ENCODE measurements at regions not wholly inside any gene's neighbourhood (a gene's known extent, or its start where the extent isn't known, plus 50 kb on each side); places are given as distances from the start of the nearest gene placed in this dataset.
"Not testable (repeated sequence)": the region's sequence is repeated elsewhere in the genome, so short reads cannot be mapped to it uniquely, and the experiment has no call there.

GRCh38 chr15:62649793-62650420 is 392.6 kb upstream of the TPM1 start:
- peaks cover 2% of the 10 kb centered on the region for H3K27me3 Mint-ChIP-seq (ENCODE audit: low read depth)
- H3K9me3 Mint-ChIP-seq, result no peaks in the 10 kb centered on the region
- ATAC-seq, result no peak
- H3K36me3 Mint-ChIP-seq (ENCODE audit: insufficient read depth), result peaks cover 1% of the 10 kb centered on the region
- no peak for DNase-seq
- H3K4me1 Mint-ChIP-seq (ENCODE audit: low read depth), result no peaks in the 10 kb centered on the region
- no peak overlapping the region for H3K4me3 Mint-ChIP-seq

GRCh38 chr15:62653122-62653521 is 389.4 kb upstream of the TPM1 start:
- H3K36me3 Mint-ChIP-seq (ENCODE audit: insufficient read depth), result peaks cover 1% of the 10 kb centered on the region
- no peak overlapping the region for H3K4me3 Mint-ChIP-seq
- H3K9me3 Mint-ChIP-seq, result no peaks in the 10 kb centered on the region
- no peak for ATAC-seq
- no peaks in the 10 kb centered on the region for H3K4me1 Mint-ChIP-seq (ENCODE audit: low read depth)
- no peak for DNase-seq
- H3K27me3 Mint-ChIP-seq (ENCODE audit: low read depth), result no peaks in the 10 kb centered on the region

DNA sequence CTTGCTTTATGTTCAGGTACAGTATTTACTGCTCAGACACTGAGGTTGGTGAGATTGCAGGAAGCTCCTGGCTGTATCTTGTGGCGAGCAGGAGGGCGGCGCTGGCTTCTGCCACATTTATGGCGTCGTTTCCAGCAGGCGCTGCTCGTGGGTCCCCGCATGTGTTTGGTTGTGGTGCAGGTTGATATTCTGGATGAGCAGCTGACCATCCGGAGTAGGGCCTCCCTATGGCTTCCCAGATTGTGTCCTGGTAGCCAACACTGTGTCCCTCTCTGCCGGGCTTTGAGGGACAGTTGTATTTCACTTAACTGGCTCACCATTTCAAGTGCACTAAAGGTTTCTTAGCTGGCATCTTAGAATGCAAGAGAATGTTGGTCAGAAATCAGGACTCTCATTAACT is 386.5 kb upstream of the TPM1 start:
- Mint-ChIP-seq H3K4me1 (ENCODE audit: low read depth) (no peaks in the 10 kb centered on the region), H3K27me3 (ENCODE audit: low read depth) (no peaks in the 10 kb centered on the region), H3K9me3 (no peaks in the 10 kb centered on the region), H3K36me3 (ENCODE audit: insufficient read depth) (peaks cover 1% of the 10 kb centered on the region), H3K4me3 (no peak overlapping the region)
- no peak for DNase-seq
- no peak for ATAC-seq

GRCh38 chr15:62657501-62657900 is 385.0 kb upstream of the TPM1 start:
- H3K4me1 Mint-ChIP-seq (ENCODE audit: low read depth); H3K27me3 Mint-ChIP-seq (ENCODE audit: low read depth); H3K36me3 Mint-ChIP-seq (ENCODE audit: insufficient read depth); H3K9me3 Mint-ChIP-seq; DNase-seq; ATAC-seq; H3K4me3 Mint-ChIP-seq: not testable (repeated sequence)

DNA sequence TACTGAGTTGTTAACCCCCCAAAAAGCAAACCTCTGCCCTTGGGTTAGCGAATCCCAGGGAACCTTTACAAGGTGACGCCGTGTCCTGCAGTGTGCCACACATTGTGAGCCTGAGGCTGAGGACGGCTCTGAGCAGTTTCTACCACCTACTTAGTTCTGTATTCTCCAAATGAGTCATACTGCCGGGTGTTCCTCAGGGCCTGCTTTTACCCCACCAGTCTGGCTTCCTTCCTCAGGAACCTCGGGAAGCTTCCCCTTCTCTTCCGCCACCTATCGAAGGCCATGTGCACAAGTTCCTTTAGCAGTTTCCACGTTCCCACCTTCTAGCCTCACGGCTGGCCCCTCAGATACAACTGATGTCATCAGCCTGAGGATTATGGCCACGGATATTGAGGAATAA is 384.0 kb upstream of the TPM1 start:
- no peak for ATAC-seq
- Mint-ChIP-seq H3K36me3 (ENCODE audit: insufficient read depth) (peaks cover 1% of the 10 kb centered on the region), H3K4me3 (no peak overlapping the region), H3K4me1 (ENCODE audit: low read depth) (no peaks in the 10 kb centered on the region), H3K27me3 (ENCODE audit: low read depth) (no peaks in the 10 kb centered on the region), H3K9me3 (no peaks in the 10 kb centered on the region)
- DNase-seq, result no peak

DNA sequence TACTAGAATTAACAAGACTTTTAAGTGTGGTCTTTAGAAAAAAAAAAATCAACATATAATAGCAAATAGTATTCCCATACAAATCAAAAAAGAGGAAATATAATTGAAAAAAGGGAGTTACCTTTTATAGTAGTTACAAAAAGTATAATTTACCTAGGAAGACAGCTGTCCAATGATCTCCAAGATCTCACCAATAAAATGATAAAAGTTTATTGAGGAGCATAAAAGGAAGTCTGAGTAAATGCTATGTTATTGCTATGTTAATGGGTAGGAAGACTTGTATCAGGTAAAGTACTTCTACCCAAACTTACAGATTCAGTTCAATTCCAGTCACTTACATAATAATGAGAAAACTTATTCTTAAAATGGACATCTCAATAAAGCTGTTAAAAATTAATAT is 379.0 kb upstream of the TPM1 start:
- ATAC-seq (no peak), DNase-seq (no peak)
- Mint-ChIP-seq H3K27me3 (ENCODE audit: low read depth) (peaks cover 2% of the 10 kb centered on the region), H3K4me1 (ENCODE audit: low read depth) (no peaks in the 10 kb centered on the region), H3K36me3 (ENCODE audit: insufficient read depth) (no peaks in the 10 kb centered on the region), H3K4me3 (no peak overlapping the region), H3K9me3 (no peaks in the 10 kb centered on the region)

GRCh38 chr15:62665449-62665848 is 377.1 kb upstream of the TPM1 start:
- H3K9me3 Mint-ChIP-seq, result no peaks in the 10 kb centered on the region
- H3K4me1 Mint-ChIP-seq (ENCODE audit: low read depth), result no peaks in the 10 kb centered on the region
- no peaks in the 10 kb centered on the region for H3K36me3 Mint-ChIP-seq (ENCODE audit: insufficient read depth)
- peaks cover 2% of the 10 kb centered on the region for H3K27me3 Mint-ChIP-seq (ENCODE audit: low read depth)
- DNase-seq, result no peak
- no peak for ATAC-seq
- no peak overlapping the region for H3K4me3 Mint-ChIP-seq

DNA sequence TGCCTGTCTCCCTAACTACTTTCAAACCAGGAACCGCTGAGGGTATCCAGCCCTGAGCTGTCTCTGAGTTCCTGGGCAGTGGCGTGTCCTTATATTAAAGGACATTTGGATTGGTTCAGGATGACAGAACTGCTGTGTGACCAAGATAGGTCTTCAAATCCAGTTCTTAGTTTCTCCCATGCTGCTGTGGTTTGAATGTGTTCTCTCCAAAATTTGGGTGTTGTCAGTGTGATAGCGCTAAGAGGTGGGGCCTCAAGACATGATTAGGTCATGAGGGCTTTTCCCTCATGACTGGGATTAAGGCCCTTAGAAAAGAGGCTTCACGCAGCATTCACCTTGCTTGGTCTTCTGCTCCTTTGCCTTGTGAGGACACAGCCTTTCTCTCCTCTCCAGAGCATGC is 376.5 kb upstream of the TPM1 start:
- H3K36me3 Mint-ChIP-seq (ENCODE audit: insufficient read depth), result no peaks in the 10 kb centered on the region
- peaks cover 2% of the 10 kb centered on the region for H3K27me3 Mint-ChIP-seq (ENCODE audit: low read depth)
- H3K4me1 Mint-ChIP-seq (ENCODE audit: low read depth), result no peaks in the 10 kb centered on the region
- H3K9me3 Mint-ChIP-seq, result no peaks in the 10 kb centered on the region
- no peak for DNase-seq
- no peak for ATAC-seq
- no peak overlapping the region for H3K4me3 Mint-ChIP-seq

DNA sequence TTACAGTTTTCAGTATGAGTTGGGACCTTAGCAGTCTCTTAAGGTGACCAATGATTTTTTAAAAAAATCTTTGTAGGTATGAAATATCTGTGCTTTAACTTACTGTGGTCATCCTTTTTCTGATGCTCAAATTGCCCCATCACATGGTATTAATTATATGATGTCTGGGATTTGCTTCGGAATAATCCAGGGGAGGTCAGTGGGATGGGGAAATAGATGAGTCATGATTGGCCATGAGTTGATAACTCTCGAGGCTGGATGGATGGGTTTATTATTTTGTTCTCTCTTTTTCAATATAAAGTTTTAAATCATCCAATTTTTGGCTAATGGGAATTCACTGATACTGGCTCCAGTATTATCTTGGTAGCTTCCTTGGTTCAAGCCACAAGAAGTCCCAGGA is 370.3 kb upstream of the TPM1 start:
- Mint-ChIP-seq H3K9me3 (no peaks in the 10 kb centered on the region), H3K36me3 (ENCODE audit: insufficient read depth) (no peaks in the 10 kb centered on the region), H3K27me3 (ENCODE audit: low read depth) (peaks cover 7% of the 10 kb centered on the region), H3K4me1 (ENCODE audit: low read depth) (no peaks in the 10 kb centered on the region), H3K4me3 (no peak overlapping the region)
- DNase-seq (no peak), ATAC-seq (no peak)

DNA sequence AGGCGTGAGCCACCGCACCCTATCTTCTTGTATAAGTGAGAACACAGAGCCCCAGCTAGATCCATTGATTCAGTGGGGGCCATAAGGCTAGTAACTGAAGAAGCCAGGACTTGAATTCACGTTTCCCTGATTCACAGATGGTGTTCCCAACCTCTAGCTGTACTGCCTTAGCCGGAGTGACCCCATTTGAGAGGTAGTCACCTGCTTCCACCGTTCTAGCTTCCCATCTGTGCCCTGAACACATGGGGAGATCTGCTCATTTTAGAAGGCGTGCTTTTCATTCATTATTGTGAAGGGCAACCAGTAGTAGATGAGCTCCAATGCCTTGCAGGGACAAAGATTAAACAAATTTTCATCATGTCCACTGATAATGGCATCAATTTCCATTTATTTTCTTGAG is 365.7 kb upstream of the TPM1 start:
- peaks cover 3% of the 10 kb centered on the region for H3K9me3 Mint-ChIP-seq
- H3K4me3 Mint-ChIP-seq, result no peak overlapping the region
- H3K27me3 Mint-ChIP-seq (ENCODE audit: low read depth), result peaks cover 7% of the 10 kb centered on the region
- H3K4me1 Mint-ChIP-seq (ENCODE audit: low read depth), result no peaks in the 10 kb centered on the region
- H3K36me3 Mint-ChIP-seq (ENCODE audit: insufficient read depth), result no peaks in the 10 kb centered on the region
- ATAC-seq (no peak), DNase-seq (no peak)

DNA sequence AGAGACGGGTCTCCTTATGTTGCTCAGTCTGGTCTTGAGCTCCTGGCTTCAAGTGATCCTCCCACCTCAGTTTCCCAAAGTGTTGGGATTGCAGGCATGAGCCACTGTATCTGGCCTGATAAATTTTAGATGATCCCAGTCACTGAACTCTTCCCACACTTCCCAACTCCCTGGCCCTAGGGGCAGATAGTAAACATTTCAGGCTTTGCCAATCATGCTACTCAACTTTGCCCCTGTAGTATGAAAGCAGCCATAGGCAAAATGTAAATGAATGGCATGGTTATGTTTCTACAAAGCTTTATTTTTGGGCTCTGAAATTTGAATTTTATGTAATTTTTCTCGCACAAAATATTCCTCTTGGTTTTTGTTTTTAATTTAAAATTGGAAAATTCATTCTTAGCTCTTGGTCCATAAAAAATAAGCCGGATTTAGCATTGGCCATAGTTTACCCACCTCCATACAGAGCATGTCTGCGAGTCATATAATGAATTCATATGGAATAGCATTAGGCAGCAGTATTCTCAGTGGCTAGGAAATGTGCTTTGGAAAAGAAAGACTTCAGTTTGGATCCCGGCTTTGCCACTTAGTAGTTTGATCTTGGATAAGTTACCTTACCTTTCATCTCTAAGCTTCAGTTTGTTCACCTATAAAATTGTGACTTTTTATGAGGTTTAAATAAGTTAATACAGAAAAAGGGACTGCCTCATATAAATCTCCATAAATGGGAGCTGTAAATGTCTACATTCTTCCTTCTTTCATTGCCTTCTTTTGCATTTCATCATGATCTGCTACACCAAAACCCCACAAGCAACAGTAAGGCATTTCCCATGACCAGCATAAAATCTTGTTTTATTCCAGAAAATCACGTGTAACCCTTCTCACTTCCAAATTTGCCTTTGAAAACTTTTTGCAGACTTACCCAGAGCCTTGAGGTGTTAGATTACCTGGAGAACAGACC is 360.3 kb upstream of the TPM1 start:
- Mint-ChIP-seq H3K27me3 (ENCODE audit: low read depth) (peaks cover under 1% of the 10 kb centered on the region), H3K9me3 (peaks cover 3% of the 10 kb centered on the region), H3K36me3 (ENCODE audit: insufficient read depth) (no peaks in the 10 kb centered on the region), H3K4me1 (ENCODE audit: low read depth) (no peaks in the 10 kb centered on the region), H3K4me3 (no peak overlapping the region)
- no peak for ATAC-seq
- no peak for DNase-seq

- ATAC-seq; H3K4me3 Mint-ChIP-seq; H3K4me1 Mint-ChIP-seq (ENCODE audit: low read depth); DNase-seq; H3K9me3 Mint-ChIP-seq; H3K36me3 Mint-ChIP-seq (ENCODE audit: insufficient read depth); H3K27me3 Mint-ChIP-seq (ENCODE audit: low read depth): not testable (repeated sequence)
Measured at GRCh38 chr15:62683192-62683591, 359.4 kb upstream of the TPM1 start.

DNA sequence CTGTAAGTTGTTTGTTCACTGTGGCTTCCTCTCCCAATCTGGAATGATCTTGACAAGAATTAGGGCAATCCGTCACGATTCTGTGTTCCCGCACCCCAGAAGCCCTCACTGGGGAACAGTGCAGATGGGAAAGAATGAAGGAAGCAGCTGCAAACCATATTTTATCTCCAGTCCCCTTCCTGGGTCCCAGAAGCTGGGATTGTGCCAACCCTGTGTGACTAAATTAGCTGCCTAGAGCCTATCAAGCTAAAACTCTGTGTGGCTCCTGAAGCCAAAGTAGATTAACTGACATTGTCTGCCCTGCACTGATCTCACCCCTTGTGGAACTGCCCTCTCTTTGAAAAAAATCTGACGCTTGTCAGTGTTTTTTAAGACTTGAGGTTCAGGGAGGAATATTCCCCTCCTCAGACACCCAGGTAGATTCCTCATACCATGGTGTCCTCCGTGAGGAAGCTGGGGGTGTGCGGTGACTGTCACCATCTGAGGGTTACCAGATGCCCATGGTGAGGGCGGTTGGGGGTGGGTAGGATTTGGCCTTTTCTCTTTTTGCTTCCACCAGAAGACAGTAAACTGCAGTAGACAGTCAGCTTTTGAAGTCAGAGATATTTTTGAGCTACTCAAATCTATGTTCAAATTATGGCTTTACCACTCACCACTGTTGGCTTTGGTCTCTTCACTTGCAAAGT is 358.3 kb upstream of the TPM1 start:
- Mint-ChIP-seq H3K4me3 (no peak overlapping the region), H3K27me3 (ENCODE audit: low read depth) (no peaks in the 10 kb centered on the region), H3K9me3 (peaks cover 3% of the 10 kb centered on the region), H3K36me3 (ENCODE audit: insufficient read depth) (no peaks in the 10 kb centered on the region), H3K4me1 (ENCODE audit: low read depth) (no peaks in the 10 kb centered on the region)
- ATAC-seq (no peak), DNase-seq (no peak)

- H3K9me3 Mint-ChIP-seq, result no peaks in the 10 kb centered on the region
- H3K36me3 Mint-ChIP-seq (ENCODE audit: insufficient read depth), result peaks cover 1% of the 10 kb centered on the region
- H3K4me1 Mint-ChIP-seq (ENCODE audit: low read depth), result no peaks in the 10 kb centered on the region
- H3K27me3 Mint-ChIP-seq (ENCODE audit: low read depth), result peaks cover 3% of the 10 kb centered on the region
- ATAC-seq, result no peak
- H3K4me3 Mint-ChIP-seq, result no peak overlapping the region
- no peak for DNase-seq
Measured at GRCh38 chr15:62691008-62691407, 351.5 kb upstream of the TPM1 start.

- DNase-seq, result no peak
- no peaks in the 10 kb centered on the region for H3K36me3 Mint-ChIP-seq (ENCODE audit: insufficient read depth)
- H3K9me3 Mint-ChIP-seq, result no peaks in the 10 kb centered on the region
- no peaks in the 10 kb centered on the region for H3K4me1 Mint-ChIP-seq (ENCODE audit: low read depth)
- no peak for ATAC-seq
- no peaks in the 10 kb centered on the region for H3K27me3 Mint-ChIP-seq (ENCODE audit: low read depth)
- no peak overlapping the region for H3K4me3 Mint-ChIP-seq
Measured at GRCh38 chr15:62697636-62698035, 344.9 kb upstream of the TPM1 start.

Data from activated T-cell treated with anti-CD3 and anti-CD28 coated beads, Interleukin-2, amount 50 U/mL, for 4 hours (primary cell).